H1 (cell line): ENCODE measurements at regions not wholly inside any gene's neighbourhood (a gene's known extent, or its start where the extent isn't known, plus 50 kb on each side); places are given as distances from the start of the nearest gene placed in this dataset.

Experiments used
- SIRT6 ChIP-seq: IDR thresholded peaks from one replicate; pipeline ENCODE4 v1.7.1; 2012; ENCODE audit warnings: low read length, inconsistent platforms
- TF ChIP-seq, protein P1 (sequence below): fragments of 300-600 bp; sonication (generic); IDR thresholded peaks from 2 replicates; pipeline ENCODE4 v1.7.1; 2012; ENCODE audit warnings: low read length, moderate library complexity, mild to moderate bottlenecking, inconsistent platforms; ENCODE audit not compliant: insufficient replicate concordance

DNA sequence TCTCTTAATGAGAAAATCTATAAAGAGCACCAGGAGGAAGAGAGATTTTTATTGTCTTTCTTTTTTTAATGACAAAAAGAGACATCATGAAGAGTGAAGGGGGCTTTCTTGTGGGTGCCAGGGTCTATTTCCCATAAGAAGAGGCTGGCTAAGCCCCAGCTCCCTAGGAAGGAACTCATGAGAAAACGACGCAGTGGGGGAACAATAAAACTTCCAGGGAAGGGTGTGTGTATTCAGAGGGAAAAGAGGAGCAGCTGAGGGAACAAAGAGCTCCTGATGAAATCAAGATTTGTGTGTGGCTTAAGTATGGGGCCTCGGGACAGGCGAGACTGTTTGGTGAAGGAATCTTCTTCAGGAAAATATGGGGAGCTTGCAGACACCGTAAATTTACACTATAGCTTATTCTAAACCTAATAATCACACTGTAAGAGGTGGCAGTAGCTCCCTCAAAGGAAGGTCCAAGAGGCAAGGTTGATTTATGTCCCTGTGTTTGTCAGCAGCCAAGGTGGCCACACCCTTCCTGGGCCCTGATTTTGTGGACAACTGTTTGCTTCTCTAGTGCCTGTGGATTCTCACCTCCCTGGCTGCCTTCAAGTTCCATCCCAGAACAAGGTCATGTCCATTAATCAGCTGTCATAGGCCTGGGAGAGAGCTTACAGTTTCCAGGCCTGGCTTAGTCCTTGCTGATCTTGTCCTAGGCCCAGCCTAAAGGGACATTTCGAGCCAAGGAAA, 615.7 kb downstream of the INSC start (continued):
- TF ChIP-seq, protein P1, sequence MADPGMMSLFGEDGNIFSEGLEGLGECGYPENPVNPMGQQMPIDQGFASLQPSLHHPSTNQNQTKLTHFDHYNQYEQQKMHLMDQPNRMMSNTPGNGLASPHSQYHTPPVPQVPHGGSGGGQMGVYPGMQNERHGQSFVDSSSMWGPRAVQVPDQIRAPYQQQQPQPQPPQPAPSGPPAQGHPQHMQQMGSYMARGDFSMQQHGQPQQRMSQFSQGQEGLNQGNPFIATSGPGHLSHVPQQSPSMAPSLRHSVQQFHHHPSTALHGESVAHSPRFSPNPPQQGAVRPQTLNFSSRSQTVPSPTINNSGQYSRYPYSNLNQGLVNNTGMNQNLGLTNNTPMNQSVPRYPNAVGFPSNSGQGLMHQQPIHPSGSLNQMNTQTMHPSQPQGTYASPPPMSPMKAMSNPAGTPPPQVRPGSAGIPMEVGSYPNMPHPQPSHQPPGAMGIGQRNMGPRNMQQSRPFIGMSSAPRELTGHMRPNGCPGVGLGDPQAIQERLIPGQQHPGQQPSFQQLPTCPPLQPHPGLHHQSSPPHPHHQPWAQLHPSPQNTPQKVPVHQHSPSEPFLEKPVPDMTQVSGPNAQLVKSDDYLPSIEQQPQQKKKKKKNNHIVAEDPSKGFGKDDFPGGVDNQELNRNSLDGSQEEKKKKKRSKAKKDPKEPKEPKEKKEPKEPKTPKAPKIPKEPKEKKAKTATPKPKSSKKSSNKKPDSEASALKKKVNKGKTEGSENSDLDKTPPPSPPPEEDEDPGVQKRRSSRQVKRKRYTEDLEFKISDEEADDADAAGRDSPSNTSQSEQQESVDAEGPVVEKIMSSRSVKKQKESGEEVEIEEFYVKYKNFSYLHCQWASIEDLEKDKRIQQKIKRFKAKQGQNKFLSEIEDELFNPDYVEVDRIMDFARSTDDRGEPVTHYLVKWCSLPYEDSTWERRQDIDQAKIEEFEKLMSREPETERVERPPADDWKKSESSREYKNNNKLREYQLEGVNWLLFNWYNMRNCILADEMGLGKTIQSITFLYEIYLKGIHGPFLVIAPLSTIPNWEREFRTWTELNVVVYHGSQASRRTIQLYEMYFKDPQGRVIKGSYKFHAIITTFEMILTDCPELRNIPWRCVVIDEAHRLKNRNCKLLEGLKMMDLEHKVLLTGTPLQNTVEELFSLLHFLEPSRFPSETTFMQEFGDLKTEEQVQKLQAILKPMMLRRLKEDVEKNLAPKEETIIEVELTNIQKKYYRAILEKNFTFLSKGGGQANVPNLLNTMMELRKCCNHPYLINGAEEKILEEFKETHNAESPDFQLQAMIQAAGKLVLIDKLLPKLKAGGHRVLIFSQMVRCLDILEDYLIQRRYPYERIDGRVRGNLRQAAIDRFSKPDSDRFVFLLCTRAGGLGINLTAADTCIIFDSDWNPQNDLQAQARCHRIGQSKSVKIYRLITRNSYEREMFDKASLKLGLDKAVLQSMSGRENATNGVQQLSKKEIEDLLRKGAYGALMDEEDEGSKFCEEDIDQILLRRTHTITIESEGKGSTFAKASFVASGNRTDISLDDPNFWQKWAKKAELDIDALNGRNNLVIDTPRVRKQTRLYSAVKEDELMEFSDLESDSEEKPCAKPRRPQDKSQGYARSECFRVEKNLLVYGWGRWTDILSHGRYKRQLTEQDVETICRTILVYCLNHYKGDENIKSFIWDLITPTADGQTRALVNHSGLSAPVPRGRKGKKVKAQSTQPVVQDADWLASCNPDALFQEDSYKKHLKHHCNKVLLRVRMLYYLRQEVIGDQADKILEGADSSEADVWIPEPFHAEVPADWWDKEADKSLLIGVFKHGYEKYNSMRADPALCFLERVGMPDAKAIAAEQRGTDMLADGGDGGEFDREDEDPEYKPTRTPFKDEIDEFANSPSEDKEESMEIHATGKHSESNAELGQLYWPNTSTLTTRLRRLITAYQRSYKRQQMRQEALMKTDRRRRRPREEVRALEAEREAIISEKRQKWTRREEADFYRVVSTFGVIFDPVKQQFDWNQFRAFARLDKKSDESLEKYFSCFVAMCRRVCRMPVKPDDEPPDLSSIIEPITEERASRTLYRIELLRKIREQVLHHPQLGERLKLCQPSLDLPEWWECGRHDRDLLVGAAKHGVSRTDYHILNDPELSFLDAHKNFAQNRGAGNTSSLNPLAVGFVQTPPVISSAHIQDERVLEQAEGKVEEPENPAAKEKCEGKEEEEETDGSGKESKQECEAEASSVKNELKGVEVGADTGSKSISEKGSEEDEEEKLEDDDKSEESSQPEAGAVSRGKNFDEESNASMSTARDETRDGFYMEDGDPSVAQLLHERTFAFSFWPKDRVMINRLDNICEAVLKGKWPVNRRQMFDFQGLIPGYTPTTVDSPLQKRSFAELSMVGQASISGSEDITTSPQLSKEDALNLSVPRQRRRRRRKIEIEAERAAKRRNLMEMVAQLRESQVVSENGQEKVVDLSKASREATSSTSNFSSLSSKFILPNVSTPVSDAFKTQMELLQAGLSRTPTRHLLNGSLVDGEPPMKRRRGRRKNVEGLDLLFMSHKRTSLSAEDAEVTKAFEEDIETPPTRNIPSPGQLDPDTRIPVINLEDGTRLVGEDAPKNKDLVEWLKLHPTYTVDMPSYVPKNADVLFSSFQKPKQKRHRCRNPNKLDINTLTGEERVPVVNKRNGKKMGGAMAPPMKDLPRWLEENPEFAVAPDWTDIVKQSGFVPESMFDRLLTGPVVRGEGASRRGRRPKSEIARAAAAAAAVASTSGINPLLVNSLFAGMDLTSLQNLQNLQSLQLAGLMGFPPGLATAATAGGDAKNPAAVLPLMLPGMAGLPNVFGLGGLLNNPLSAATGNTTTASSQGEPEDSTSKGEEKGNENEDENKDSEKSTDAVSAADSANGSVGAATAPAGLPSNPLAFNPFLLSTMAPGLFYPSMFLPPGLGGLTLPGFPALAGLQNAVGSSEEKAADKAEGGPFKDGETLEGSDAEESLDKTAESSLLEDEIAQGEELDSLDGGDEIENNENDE, result no peak
- TF ChIP-seq SIRT6, result no peak
- TF ChIP-seq, all 59 proteins: peak for 0
